ENCODE measurements at regions not wholly inside any gene's neighbourhood (a gene's known extent, or its start where the extent isn't known, plus 50 kb on each side); places are given as distances from the start of the nearest gene placed in this dataset.

- H3K27ac ChIP-seq (ENCODE audit: insufficient read depth, low read length): no peak overlapping the region
- H3K9ac ChIP-seq (ENCODE audit: insufficient read depth, low read length): no peak overlapping the region
Observed at GRCh38 chr1:56200442-56200841, 378.9 kb downstream of the PLPP3 start.

GRCh38 chr1:56199956-56200355, 379.4 kb downstream of the PLPP3 start:
- no peak for TF ChIP-seq CTCF (conservative IDR thresholded peaks at IDR 0.05 in 1 of 2, IDR thresholded peaks at IDR 0.05 in 1 of 2; ENCODE audit: low read depth in 1 of 2, low read length in 2 of 2)
- no peak for TF ChIP-seq EZH2 (IDR thresholded peaks at IDR 0.05; ENCODE audit: low read length, missing control alignments)
- no peaks in the 10 kb centered on the region for H3K9me3 ChIP-seq (ENCODE audit: control insufficient read depth, insufficient read depth, low read depth, low read length)
- no peak for DNase-seq (ENCODE audit: low read depth in 2 of 2)
- H3K9ac ChIP-seq (ENCODE audit: insufficient read depth, low read length): no peak overlapping the region
- H3K4me3 ChIP-seq (replicated peaks in 1 of 4; ENCODE audit: control extremely low read depth in 1 of 4, insufficient read depth in 1 of 4, low read depth in 3 of 4, low read length in 4 of 4): no peak overlapping the region
- no peak overlapping the region for H3K27ac ChIP-seq (ENCODE audit: insufficient read depth, low read length)
- no peaks in the 10 kb centered on the region for H3K36me3 ChIP-seq (ENCODE audit: control insufficient read depth, insufficient read depth, low read length)
- peaks cover 3% of the 10 kb centered on the region for H3K4me1 ChIP-seq (ENCODE audit: control insufficient read depth, extremely low read depth, insufficient read depth, low read length)
- no peaks in the 10 kb centered on the region for H4K20me1 ChIP-seq (ENCODE audit: control insufficient read depth, extremely low read depth, insufficient read depth, low read length)
- H3K4me2 ChIP-seq (ENCODE audit: extremely low read depth, insufficient read depth, low read length): no peak overlapping the region
- no peaks in the 10 kb centered on the region for H3K27me3 ChIP-seq (ENCODE audit: control insufficient read depth, insufficient read depth, low read length)
- H3K79me2 ChIP-seq (ENCODE audit: control insufficient read depth, insufficient read depth, low read length): no peaks in the 10 kb centered on the region
- H2AFZ ChIP-seq (ENCODE audit: low read length): no peak overlapping the region

More at GRCh38 chr1:56200442-56200841, 378.9 kb downstream of the PLPP3 start:
- DNase-seq (ENCODE audit: low read depth in 2 of 2): no peak
- Histone ChIP-seq H3K4me2 (ENCODE audit: extremely low read depth, insufficient read depth, low read length) (no peak overlapping the region), H3K79me2 (ENCODE audit: control insufficient read depth, insufficient read depth, low read length) (no peaks in the 10 kb centered on the region), H3K27me3 (ENCODE audit: control insufficient read depth, insufficient read depth, low read length) (no peaks in the 10 kb centered on the region), H3K4me3 (replicated peaks in 1 of 4; ENCODE audit: control extremely low read depth in 1 of 4, insufficient read depth in 1 of 4, low read depth in 3 of 4, low read length in 4 of 4) (no peak overlapping the region), H3K4me1 (ENCODE audit: control insufficient read depth, extremely low read depth, insufficient read depth, low read length) (no peaks in the 10 kb centered on the region), H3K36me3 (ENCODE audit: control insufficient read depth, insufficient read depth, low read length) (no peaks in the 10 kb centered on the region), H3K9me3 (ENCODE audit: control insufficient read depth, insufficient read depth, low read depth, low read length) (no peaks in the 10 kb centered on the region), H2AFZ (ENCODE audit: low read length) (no peak overlapping the region), H4K20me1 (ENCODE audit: control insufficient read depth, extremely low read depth, insufficient read depth, low read length) (no peaks in the 10 kb centered on the region)
- TF ChIP-seq EZH2 (IDR thresholded peaks at IDR 0.05; ENCODE audit: low read length, missing control alignments) (no peak), CTCF (conservative IDR thresholded peaks at IDR 0.05 in 1 of 2, IDR thresholded peaks at IDR 0.05 in 1 of 2; ENCODE audit: low read depth in 1 of 2, low read length in 2 of 2) (no peak)

GRCh38 chr1:56199061-56199460, 380.3 kb downstream of the PLPP3 start:
- no peaks in the 10 kb centered on the region for H4K20me1 ChIP-seq (ENCODE audit: control insufficient read depth, extremely low read depth, insufficient read depth, low read length)
- DNase-seq (ENCODE audit: low read depth in 2 of 2): no peak
- no peak overlapping the region for H3K9ac ChIP-seq (ENCODE audit: insufficient read depth, low read length)
- no peaks in the 10 kb centered on the region for H3K36me3 ChIP-seq (ENCODE audit: control insufficient read depth, insufficient read depth, low read length)
- H3K4me3 ChIP-seq (replicated peaks in 1 of 4; ENCODE audit: control extremely low read depth in 1 of 4, insufficient read depth in 1 of 4, low read depth in 3 of 4, low read length in 4 of 4): no peak overlapping the region
- no peak overlapping the region for H2AFZ ChIP-seq (ENCODE audit: low read length)
- no peaks in the 10 kb centered on the region for H3K9me3 ChIP-seq (ENCODE audit: control insufficient read depth, insufficient read depth, low read depth, low read length)
- H3K27ac ChIP-seq (ENCODE audit: insufficient read depth, low read length): no peak overlapping the region
- TF ChIP-seq CTCF (conservative IDR thresholded peaks at IDR 0.05 in 1 of 2, IDR thresholded peaks at IDR 0.05 in 1 of 2; ENCODE audit: low read depth in 1 of 2, low read length in 2 of 2): no peak
- no peak for TF ChIP-seq EZH2 (IDR thresholded peaks at IDR 0.05; ENCODE audit: low read length, missing control alignments)
- H3K27me3 ChIP-seq (ENCODE audit: control insufficient read depth, insufficient read depth, low read length): no peaks in the 10 kb centered on the region
- peaks cover 3% of the 10 kb centered on the region for H3K4me1 ChIP-seq (ENCODE audit: control insufficient read depth, extremely low read depth, insufficient read depth, low read length)
- H3K79me2 ChIP-seq (ENCODE audit: control insufficient read depth, insufficient read depth, low read length): no peaks in the 10 kb centered on the region
- no peak overlapping the region for H3K4me2 ChIP-seq (ENCODE audit: extremely low read depth, insufficient read depth, low read length)
